HepG2 (cell line): ENCODE measurements at regions not wholly inside any gene's neighbourhood (a gene's known extent, or its start where the extent isn't known, plus 50 kb on each side); places are given as distances from the start of the nearest gene placed in this dataset.

Experiments used
- BHLHE40 ChIP-seq: IDR thresholded peaks from 2 replicates; pipeline ENCODE4 v1.6.1; 2011; ENCODE audit warnings: low read length, improper control_type of control experiment
- CBX2 ChIP-seq, 2 experiments: fragments of 200-600 bp in 1 of 2; sonication (generic); formaldehyde crosslinking in 1 of 2; IDR thresholded peaks; 2 replicates each; pipeline versions ENCODE4 v1.7.0 to v1.8.1; 2018 to 2022; ENCODE audit warnings: low read depth in 2 of 2, low read length in 1 of 2, mild to moderate bottlenecking in 1 of 2, missing genetic modification reagents in 1 of 2
- ELF4 ChIP-seq: sonication (generic); formaldehyde crosslinking; IDR thresholded peaks from 2 replicates; pipeline ENCODE4 v1.5.0; 2020; ENCODE audit warnings: missing genetic modification reagents, mild to moderate bottlenecking, moderate library complexity, borderline replicate concordance
- FOXC1 ChIP-seq: sonication (generic); formaldehyde crosslinking; IDR thresholded peaks from 2 replicates; pipeline ENCODE4 v1.8.0; 2022; ENCODE audit warnings: mild to moderate bottlenecking, missing genetic modification reagents, borderline replicate concordance
- HNF4G ChIP-seq, 2 experiments: sonication (generic) in 1 of 2; formaldehyde crosslinking in 1 of 2; IDR thresholded peaks; 2 replicates each; pipeline versions ENCODE4 v1.4.0 to v1.6.1; 2011 to 2020; ENCODE audit warnings: borderline replicate concordance in 2 of 2, low read depth in 2 of 2, mild to moderate bottlenecking in 2 of 2, low read length in 1 of 2, missing genetic modification reagents in 1 of 2, moderate library complexity in 1 of 2
- JUND ChIP-seq: sonication (generic); formaldehyde crosslinking; IDR thresholded peaks from 2 replicates; pipeline ENCODE4 v1.8.0; 2022; ENCODE audit warnings: mild to moderate bottlenecking, missing genetic modification reagents
- NR2F2 ChIP-seq: IDR thresholded peaks from 2 replicates; pipeline ENCODE4 v1.6.1; 2012; ENCODE audit warnings: low read depth, inconsistent platforms, borderline replicate concordance
- POLR2AphosphoS5 ChIP-seq: IDR thresholded peaks from 2 replicates; pipeline ENCODE4 v1.6.1; 2012; ENCODE audit warnings: low read depth, low read length
- RXRB ChIP-seq: IDR thresholded peaks from 2 replicates; pipeline ENCODE4 v1.6.1; 2016; ENCODE audit warnings: borderline replicate concordance, missing genetic modification reagents, missing compliant biosample characterization
- SOX5 ChIP-seq: IDR thresholded peaks from 2 replicates; pipeline ENCODE4 v1.6.1; 2016; ENCODE audit warnings: borderline replicate concordance
- TGIF2 ChIP-seq: IDR thresholded peaks from 2 replicates; pipeline ENCODE4 v1.6.1; 2016; ENCODE audit warnings: control low read depth, missing compliant biosample characterization
- ZNF12 ChIP-seq: sonication (generic); formaldehyde crosslinking; IDR thresholded peaks from 2 replicates; pipeline ENCODE4 v1.5.0; 2020; ENCODE audit warnings: missing genetic modification reagents
- ZNF30 ChIP-seq: sonication (generic); formaldehyde crosslinking; IDR thresholded peaks from 2 replicates; pipeline ENCODE4 v1.5.0; 2020; ENCODE audit warnings: mild to moderate bottlenecking, missing genetic modification reagents
- ZNF563 ChIP-seq: sonication (generic); formaldehyde crosslinking; IDR thresholded peaks from 2 replicates; pipeline ENCODE4 v1.8.0; 2022; ENCODE audit warnings: mild to moderate bottlenecking, moderate library complexity, missing genetic modification reagents
- ZSCAN25 ChIP-seq: sonication (generic); formaldehyde crosslinking; IDR thresholded peaks from 2 replicates; pipeline ENCODE4 v1.8.0; 2022; ENCODE audit warnings: mild to moderate bottlenecking, missing genetic modification reagents
- TF ChIP-seq, protein P1 (sequence below): IDR thresholded peaks from 2 replicates; pipeline ENCODE4 v1.6.1; 2016; ENCODE audit warnings: low read depth
- TF ChIP-seq, protein P2 (sequence below): sonication (generic); formaldehyde crosslinking; IDR thresholded peaks from 2 replicates; pipeline ENCODE4 v1.4.0; 2020; ENCODE audit warnings: missing genetic modification reagents, borderline replicate concordance
- TF ChIP-seq, protein P3 (sequence below), 2 experiments: fragments of 450-650 bp in 1 of 2; sonication (generic) in 1 of 2; formaldehyde crosslinking; IDR thresholded peaks; 2 replicates each; pipeline versions ENCODE4 v1.5.0 to v1.8.0; 2020 to 2022; ENCODE audit warnings: mild to moderate bottlenecking in 1 of 2, missing genetic modification reagents in 1 of 2
- TF ChIP-seq, protein P4 (sequence below): sonication (generic); formaldehyde crosslinking; conservative IDR thresholded peaks from 2 replicates; pipeline ENCODE4 v1.4.0; 2020; ENCODE audit warnings: missing genetic modification reagents
- TF ChIP-seq, protein P5 (sequence below): sonication (generic); formaldehyde crosslinking; IDR thresholded peaks from 2 replicates; pipeline ENCODE4 v1.4.0; 2020; ENCODE audit warnings: missing genetic modification reagents

DNA sequence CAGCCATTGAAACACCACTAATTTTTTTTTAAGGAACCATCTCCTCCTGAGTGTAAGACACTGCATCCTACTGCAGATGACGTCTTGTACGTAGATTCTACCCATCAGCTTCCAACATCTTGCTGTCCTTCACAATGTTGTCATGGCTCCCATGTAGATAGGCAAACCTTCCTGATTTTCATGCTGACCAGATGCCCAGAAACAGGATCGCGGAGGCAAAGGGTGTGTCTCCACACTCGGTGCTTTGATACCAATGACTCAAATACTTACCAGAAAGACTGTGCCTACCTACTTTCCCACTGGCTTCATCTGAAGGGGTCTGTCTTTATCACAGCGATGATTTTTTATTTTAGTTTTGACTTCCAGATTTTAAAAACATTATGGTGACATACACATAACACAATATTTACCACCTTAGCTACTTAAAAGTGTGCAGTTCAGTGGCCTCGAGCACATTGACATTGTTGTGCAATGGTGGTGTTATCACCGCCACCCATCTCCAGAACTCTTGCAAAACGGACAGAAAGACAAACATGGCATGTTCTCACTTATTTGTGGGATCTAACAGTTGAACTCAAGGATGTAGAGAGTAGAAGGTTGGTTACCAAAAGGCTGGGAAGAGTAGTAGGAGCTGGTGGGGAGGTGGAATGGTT, 94.0 kb upstream of the PEG3 start (continued):
- TF ChIP-seq, protein P1, sequence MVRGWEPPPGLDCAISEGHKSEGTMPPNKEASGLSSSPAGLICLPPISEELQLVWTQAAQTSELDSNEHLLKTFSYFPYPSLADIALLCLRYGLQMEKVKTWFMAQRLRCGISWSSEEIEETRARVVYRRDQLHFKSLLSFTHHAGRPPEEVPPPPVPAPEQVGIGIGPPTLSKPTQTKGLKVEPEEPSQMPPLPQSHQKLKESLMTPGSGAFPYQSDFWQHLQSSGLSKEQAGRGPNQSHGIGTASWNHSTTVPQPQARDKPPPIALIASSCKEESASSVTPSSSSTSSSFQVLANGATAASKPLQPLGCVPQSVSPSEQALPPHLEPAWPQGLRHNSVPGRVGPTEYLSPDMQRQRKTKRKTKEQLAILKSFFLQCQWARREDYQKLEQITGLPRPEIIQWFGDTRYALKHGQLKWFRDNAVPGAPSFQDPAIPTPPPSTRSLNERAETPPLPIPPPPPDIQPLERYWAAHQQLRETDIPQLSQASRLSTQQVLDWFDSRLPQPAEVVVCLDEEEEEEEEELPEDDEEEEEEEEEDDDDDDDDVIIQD (CRISPR knock-in tag) = peak; percentile 92; the same call in 1 of the 2 replicates
- TF ChIP-seq, protein P2, sequence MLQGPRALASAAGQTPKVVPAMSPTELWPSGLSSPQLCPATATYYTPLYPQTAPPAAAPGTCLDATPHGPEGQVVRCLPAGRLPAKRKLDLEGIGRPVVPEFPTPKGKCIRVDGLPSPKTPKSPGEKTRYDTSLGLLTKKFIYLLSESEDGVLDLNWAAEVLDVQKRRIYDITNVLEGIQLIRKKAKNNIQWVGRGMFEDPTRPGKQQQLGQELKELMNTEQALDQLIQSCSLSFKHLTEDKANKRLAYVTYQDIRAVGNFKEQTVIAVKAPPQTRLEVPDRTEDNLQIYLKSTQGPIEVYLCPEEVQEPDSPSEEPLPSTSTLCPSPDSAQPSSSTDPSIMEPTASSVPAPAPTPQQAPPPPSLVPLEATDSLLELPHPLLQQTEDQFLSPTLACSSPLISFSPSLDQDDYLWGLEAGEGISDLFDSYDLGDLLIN = no peak
- TF ChIP-seq TGIF2 (CRISPR knock-in tag) = peak; percentile 92
- TF ChIP-seq POLR2AphosphoS5 = peak; percentile 30; the same call in 1 of the 2 replicates
- TF ChIP-seq ZNF30 (CRISPR knock-in tag) = no peak
- TF ChIP-seq NR2F2 = peak; percentile 88; the same call in 1 of the 2 replicates
- TF ChIP-seq HNF4G (IDR thresholded peaks at IDR 0.05; ENCODE audit: borderline replicate concordance, low read depth, low read length) = peak; percentile 72; the same call in 1 of the 2 replicates
- TF ChIP-seq HNF4G (CRISPR knock-in tag; IDR thresholded peaks at IDR 0.05; ENCODE audit: borderline replicate concordance, low read depth) = no peak; the same call in 1 of the 2 replicates
- no peak for TF ChIP-seq CBX2 (IDR thresholded peaks at IDR 0.05; ENCODE audit: low read depth, low read length)
- TF ChIP-seq CBX2 (CRISPR knock-in tag; IDR thresholded peaks at IDR 0.05; ENCODE audit: low read depth) = no peak
- TF ChIP-seq ELF4 (CRISPR knock-in tag) = 0 out of 2 replicates have a peak, but pooled peaks have one; percentile 59
- 0 out of 2 replicates have a peak, but pooled peaks have one; percentile 41 for TF ChIP-seq ZNF563 (CRISPR knock-in tag)
- peak; percentile 35; the same call in 1 of the 2 replicates for TF ChIP-seq BHLHE40
- peak; percentile 100 for TF ChIP-seq RXRB
- TF ChIP-seq ZSCAN25 = peak; percentile 87
- TF ChIP-seq JUND (CRISPR knock-in tag) = peak; percentile 71; the same call in 1 of the 2 replicates
- TF ChIP-seq, protein P3, sequence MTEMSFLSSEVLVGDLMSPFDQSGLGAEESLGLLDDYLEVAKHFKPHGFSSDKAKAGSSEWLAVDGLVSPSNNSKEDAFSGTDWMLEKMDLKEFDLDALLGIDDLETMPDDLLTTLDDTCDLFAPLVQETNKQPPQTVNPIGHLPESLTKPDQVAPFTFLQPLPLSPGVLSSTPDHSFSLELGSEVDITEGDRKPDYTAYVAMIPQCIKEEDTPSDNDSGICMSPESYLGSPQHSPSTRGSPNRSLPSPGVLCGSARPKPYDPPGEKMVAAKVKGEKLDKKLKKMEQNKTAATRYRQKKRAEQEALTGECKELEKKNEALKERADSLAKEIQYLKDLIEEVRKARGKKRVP (CRISPR knock-in tag; IDR thresholded peaks at IDR 0.05) = peak in 1 of 2 experiments; percentile 88; a peak in 2 of 4 replicates
- TF ChIP-seq FOXC1 (CRISPR knock-in tag) = 0 out of 2 replicates have a peak, but pooled peaks have one; percentile 47
- peak; percentile 94 for TF ChIP-seq ZNF12 (CRISPR knock-in tag)
- TF ChIP-seq, protein P4, sequence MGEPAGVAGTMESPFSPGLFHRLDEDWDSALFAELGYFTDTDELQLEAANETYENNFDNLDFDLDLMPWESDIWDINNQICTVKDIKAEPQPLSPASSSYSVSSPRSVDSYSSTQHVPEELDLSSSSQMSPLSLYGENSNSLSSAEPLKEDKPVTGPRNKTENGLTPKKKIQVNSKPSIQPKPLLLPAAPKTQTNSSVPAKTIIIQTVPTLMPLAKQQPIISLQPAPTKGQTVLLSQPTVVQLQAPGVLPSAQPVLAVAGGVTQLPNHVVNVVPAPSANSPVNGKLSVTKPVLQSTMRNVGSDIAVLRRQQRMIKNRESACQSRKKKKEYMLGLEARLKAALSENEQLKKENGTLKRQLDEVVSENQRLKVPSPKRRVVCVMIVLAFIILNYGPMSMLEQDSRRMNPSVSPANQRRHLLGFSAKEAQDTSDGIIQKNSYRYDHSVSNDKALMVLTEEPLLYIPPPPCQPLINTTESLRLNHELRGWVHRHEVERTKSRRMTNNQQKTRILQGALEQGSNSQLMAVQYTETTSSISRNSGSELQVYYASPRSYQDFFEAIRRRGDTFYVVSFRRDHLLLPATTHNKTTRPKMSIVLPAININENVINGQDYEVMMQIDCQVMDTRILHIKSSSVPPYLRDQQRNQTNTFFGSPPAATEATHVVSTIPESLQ = peak; percentile 91; the same call in 1 of the 2 replicates
- TF ChIP-seq SOX5 (CRISPR knock-in tag) = peak; percentile 95
- TF ChIP-seq, protein P5, sequence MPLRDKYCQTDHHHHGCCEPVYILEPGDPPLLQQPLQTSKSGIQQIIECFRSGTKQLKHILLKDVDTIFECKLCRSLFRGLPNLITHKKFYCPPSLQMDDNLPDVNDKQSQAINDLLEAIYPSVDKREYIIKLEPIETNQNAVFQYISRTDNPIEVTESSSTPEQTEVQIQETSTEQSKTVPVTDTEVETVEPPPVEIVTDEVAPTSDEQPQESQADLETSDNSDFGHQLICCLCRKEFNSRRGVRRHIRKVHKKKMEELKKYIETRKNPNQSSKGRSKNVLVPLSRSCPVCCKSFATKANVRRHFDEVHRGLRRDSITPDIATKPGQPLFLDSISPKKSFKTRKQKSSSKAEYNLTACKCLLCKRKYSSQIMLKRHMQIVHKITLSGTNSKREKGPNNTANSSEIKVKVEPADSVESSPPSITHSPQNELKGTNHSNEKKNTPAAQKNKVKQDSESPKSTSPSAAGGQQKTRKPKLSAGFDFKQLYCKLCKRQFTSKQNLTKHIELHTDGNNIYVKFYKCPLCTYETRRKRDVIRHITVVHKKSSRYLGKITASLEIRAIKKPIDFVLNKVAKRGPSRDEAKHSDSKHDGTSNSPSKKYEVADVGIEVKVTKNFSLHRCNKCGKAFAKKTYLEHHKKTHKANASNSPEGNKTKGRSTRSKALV (CRISPR knock-in tag) = peak; percentile 63; the same call in 1 of the 2 replicates
